Left renal pelvis (tissue), 4 donors: ENCODE measurements at regions not wholly inside any gene's neighbourhood (a gene's known extent, or its start where the extent isn't known, plus 50 kb on each side); places are given as distances from the start of the nearest gene placed in this dataset.
"Not testable (repeated sequence)": the region's sequence is repeated elsewhere in the genome, so short reads cannot be mapped to it uniquely, and the experiment has no call there.

Source experiments
- DNase-seq, 4 donors: peaks; one replicate each; pipeline ENCODE4 v3.0.0-alpha.2; 2013; ENCODE audit warnings: low read depth in 4 of 4, low spot score in 3 of 4

DNA sequence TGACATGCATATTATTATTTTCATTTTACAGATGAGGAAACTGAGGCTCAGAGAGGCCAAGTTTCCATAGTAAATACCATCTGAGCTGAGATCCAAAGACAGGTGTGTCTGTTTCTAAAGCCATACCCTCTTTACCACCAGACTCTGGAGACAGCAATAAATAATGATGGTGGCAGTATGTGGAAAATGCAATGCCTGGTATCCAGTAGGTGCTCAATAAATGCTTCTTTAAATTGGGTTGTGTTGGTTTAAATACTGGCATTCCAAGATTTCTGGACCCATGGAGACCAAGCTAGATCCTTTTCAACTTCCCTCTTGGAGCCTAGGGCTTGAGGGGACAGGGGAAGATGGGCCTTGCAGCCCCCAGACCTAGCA lies 221.3 kb upstream of the MSX2 start:
- DNase-seq, result no peak

DNA sequence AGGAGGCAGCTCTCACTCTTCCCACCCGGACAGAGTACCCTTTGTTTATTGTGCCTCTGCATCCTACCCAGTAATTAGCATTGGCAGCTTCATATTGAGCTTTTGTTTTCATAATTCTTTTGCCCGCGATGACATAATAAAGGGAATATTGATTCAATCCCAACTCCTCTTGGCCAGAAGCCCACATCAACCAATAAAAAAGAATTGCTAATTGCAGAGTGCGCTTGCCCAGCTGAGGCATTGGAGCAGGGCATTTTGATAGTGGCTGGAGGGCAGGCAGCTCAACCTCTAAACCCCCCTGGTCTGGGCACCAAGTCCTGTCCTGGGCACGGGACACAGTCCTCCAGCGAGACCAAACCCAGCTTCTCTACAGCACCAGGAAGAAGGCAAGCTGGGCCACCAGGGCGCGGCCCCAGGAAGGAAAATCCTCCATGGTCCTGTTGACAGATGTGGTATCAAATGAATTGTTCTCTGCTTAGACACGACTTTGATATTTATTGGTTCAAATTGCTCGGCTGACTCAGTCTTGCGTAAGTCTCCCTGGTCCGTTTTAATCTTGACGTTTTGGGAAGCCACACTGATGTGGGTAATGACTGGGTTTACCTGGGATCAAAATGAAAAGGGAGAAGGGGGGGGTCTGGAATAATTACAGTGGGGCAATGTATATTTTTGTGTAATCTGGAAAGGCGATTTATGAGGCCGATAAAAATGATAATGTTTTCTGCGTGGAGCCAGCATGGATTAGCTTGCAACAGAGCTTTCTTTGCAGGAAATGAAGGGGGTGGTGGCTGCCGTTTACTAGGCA lies 220.7 kb upstream of the MSX2 start:
- DNase-seq, result no peak

DNA sequence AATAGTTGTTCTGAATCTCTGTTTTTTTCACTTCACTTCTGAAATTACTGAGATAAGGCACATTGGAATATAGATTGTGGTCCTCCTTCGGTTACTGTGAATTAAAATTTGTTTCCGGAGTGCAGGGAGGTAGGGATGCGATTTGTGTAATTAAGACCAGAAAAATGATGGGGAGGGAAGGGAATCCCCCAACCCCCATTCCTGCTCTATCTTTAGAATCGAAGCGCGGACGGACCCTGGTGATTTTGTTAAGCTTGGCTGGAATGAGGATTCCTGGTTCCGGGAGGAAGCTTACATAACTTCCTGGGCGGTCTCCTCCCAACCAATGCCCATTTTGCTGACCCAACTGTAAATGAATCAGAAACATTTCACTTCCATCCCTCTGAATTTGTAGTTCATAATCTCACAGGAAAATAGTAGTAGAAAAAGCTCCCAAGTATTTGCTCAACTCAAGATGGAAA lies 220.1 kb upstream of the MSX2 start:
- no peak for DNase-seq

DNA sequence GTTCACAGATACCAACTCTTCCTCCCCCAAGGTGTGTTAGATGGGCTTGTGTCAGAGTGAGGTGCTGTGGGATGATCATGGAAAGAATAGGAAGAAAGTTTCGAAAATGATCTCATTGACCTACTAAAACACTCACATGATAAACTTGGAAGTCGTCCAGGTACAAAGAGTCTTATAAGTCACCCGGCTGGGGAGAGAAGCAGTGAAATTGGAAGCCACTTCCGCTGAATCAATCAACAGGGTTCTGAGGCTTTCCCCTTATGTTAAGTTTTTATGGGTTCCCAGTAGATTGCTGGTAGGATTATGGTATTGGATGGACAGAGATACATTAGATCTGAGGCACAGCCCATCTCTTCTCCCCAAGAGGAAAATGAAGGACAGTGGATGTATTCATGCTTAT lies 218.8 kb upstream of the MSX2 start:
- DNase-seq, result no peak

DNA sequence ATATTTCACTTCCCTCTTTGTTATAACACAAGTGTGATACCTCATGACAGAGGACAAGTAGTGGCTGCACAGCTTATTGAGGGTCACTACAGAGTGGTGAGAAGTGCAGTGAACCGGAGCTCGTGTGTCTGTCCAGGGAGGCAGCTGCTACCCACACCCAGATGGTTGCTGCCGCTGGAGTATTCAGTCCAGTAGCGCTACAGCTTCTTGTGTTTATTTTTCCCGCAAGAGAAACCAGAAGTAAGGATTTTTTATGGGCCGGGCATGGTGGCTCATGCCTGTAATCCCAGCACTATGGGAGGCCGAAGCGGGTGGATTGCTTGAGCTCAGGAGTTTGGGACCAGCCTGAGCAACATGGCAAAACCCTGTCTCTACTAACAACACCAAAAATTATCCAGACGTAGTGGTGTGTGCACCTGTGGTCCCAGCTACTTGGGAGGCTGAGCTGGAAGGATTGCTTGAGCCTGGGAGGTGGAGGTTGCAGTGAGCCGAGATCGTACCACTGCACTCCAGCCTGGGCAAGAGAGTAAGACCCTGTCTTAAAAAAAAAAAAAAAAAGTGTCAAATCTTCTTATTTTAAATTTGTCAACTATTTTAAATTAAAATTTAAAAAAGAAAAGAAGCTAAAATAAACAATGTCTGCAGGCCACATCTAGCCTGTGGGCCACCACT lies 213.5 kb upstream of the MSX2 start:
- DNase-seq, result not testable (repeated sequence)

DNA sequence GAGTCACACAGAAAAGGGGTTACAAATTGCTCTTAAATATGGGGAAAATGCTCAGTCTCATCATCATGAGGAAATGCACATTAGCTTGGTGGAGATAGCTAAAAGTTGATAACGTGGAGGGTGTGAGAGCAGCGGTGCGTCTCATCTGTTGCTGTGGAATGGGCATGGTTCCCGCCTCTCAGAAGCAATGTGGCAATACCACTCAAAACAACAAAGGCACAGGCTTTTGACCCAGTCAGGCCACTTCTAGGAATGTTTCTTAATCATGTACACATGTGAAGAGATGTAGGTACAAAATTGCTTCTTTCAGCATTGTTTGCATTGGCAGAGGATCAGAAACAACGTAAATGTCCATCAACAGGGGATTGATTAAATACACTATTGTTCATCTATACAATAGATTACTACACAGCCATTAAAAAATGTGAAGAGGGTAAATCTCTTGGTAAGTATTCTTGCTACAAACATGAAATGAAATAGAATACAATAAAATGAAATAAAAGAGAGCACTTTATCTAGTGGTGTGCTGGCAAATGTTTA lies 212.6 kb upstream of the MSX2 start:
- DNase-seq, result no peak

DNA sequence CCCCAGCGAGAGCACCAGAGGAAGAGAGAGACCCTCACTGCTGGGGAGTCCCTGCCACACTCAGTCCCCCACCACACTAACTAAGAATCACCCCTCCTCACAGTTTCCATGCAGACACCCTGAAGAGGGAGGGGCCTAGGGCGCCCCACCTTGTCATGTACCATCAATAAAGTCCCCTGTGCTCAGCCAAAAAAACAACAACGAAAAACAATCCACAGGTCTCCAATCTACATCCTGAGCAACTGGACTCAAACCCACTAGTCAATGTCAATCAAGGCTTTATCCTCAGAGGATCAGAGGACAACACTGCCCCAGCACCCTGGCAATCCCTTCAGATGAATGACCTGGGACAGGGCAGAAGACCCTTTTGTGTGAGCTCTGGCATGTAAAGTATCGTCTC lies 210.1 kb upstream of the MSX2 start:
- no peak for DNase-seq

DNA sequence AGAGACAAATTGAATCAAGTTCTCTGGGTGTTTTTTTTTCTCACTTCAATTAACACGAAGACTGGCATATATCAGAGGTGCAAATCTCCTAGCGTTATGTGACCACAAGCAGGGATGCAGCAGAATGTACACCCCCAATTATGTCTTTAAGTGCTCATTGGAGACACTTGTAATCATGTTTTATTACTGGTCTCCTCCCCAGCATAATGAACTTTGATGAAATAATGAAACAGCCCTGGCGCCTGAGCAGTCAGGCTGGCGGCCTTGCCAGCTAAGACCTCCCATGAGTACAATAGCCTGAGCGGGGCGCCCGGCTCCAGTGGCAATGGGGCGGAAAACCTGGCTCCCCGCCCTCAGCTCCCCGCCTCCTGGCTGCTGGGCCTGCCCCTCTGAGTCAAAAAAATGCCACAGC lies 209.4 kb upstream of the MSX2 start:
- DNase-seq, result no peak

DNA sequence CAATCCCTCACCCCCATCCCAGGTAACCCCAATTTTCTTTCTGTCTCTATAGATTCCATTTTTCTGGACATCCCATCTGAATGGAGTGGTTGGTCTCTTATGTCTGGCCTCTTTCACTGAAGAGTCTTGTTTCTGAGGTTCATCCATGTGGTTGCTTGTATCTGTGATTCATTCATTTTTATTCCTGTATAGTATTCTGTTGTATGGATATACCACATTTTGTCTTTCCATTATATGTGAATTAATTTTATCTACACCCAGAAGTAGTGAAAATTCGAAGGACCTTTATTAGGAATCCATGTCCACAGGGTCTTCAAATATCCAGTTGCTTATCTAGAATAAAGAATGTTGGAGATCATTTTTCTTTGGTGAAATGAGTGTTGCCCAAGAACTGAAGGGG lies 207.6 kb upstream of the MSX2 start:
- no peak for DNase-seq

DNA sequence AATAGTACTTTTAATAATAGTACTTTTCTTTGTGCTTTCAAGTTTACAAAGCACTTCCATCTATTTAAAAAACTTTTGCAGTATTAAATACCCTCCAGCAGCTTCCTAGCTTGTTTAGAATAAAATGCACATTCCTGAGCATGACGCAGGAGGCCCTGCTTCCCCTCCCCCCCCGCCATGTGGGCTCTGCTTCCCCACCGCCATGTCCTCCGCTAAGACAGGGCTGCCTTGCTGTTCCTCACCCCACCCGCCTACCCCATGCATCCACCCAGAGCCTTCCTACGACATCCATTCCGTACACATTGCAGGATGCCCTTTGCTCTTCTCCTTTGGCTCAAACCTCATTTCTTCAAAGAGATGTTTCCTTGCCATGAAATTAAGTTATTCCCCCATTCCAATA lies 205.9 kb upstream of the MSX2 start:
- DNase-seq, result no peak

DNA sequence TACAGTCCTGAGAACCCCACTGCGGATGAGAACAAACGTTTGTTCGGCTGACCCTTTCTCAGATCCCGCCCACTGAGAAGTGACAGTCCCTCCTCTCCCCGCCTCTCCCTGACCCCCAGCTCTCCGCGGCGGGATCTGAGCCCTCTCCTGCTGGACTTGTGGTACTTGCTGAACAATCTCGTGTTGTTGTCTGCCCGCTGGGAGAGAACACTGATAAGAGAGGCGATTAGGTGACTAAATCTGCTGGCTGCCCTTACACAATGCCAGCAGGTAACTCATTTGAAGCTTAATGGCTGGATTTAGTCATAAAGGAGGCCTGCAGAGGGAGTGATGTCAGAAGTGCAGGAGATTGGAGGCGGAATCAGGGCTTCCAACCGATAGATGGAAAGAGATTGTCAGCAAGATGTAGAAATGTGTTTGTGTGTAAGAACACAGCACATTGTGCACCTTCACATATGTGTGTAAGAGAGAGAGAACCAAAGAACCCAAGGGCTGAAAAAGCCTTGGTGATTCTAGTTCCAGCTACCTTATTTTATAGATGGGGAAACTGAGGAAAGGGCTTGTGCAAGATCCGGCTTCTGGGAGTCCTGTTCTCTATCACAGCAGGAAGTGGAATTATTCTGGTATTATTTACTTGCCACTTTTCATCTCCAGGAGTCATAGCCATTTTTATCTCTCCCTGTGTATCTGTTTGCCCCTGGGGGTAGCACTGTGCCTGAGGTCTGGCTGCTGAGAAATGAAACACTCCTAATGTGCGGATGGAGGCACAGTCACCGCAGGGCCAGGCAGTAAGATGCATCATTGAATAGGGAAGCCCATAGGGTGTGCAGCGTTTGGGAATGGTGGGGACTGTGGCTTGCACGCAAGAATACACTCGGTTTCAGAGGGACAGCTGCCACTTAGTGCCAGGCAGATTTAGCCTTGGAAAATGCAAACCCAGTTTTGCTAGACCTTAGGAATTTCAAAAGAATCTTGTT lies 203.7 kb upstream of the MSX2 start:
- no peak for DNase-seq

DNA sequence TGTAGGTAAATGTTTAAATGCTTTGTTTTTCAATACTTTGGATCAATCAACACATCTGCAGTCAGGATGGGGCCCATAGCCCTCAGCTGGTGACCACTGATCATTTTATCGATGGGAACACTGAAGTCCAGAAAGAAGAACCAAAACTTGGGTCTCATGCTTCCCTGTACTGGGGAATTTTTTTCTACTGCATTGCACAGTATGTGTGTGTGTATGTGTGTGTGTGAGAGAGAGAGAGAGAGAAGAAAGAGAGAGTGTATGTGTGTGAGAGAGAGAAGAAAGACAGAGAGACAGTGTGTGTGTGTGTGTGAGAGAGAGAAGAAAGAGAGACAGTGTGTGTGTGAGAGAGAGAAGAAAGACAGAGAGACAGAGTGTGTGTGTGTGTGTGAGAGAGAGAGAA lies 202.9 kb upstream of the MSX2 start:
- DNase-seq, result no peak

DNA sequence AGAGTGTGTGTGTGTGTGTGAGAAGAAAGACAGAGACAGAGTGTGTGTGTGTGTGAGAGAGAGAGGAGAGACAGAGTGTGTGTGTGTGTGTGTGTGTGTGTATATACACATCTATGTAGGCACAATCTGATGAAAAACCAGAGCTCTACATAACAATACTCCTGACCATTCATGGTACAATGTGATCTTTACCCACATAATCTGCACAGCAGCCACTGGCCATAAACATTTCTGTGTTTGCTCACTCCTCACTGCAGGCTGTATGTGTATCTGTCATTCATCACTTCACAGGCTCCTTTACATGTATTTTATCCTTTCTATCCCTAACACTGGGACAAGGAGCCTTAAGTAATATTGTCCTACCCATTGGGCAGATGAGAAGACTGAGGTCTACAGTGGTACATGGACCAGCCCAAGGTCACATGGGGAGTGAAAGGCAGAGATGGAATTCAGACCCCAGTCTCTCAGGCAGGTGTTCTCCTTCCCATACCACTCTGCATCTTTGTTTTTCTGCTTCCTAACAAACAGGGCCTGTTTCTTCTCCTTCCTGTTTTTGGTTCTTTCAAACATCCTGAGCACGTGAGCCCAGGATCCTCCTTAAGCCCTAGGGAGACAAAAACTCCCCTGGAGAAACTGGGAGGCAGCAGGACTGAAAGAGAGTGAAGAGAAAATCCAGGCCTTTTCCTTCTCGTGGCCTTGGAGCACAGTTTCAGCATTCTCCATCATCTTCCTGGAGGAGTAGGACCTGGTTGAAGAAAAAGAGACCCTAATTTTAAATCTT lies 201.7 kb upstream of the MSX2 start:
- no peak for DNase-seq

DNA sequence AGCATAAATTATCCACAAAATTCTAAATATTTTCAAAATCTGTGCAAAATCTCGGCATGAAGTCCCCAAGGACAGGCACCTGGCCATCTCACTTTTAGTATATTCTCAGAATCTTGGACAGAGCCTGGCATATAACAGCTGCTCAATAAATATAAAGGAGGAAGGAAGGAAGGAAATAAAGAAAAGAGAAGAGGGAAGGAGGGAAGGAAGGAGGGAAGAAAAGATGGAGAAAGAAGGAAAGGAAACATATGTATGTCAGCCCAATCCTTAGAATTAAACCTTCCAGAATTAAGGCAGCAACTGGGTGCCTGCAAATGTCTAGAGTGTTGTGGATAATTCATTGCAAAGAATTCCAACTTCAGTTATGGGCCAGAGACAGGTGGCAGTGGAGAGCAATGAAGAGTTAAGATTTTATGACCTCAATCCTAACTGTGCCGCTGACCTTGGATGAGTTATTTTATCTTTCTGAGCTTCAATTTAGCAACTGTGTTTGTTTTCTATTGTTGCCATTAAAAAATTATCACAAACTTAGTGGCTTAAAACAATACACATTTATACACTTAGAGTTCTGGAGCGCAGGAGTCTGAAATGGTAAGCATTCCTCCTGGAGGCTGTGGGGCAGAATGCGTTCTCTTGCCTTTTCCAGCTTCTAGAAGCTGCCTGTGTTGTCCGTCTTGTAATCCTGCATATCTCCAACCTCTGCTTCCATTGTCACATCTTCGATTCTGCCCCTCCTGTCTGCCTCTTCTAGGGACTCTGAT lies 200.9 kb upstream of the MSX2 start:
- DNase-seq, result no peak

DNA sequence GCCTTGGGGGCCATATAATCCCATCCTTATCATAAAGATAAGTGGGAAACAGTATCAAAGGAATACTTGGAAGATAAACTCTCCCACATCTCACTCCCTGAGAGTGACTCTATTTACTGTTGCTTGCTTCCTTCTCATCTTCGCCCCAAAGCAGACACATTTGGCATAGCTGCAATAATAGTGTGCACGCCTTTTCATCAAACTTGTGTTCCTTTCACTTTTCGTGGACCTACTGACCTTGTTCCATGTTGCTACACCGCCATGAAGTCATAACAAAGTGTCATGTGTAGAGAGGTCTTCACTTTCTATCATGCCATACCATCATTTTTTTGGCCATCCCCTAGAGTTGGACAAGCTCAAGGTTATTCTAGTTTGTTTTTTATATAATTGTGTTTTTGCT lies 200.0 kb upstream of the MSX2 start:
- DNase-seq, result no peak

DNA sequence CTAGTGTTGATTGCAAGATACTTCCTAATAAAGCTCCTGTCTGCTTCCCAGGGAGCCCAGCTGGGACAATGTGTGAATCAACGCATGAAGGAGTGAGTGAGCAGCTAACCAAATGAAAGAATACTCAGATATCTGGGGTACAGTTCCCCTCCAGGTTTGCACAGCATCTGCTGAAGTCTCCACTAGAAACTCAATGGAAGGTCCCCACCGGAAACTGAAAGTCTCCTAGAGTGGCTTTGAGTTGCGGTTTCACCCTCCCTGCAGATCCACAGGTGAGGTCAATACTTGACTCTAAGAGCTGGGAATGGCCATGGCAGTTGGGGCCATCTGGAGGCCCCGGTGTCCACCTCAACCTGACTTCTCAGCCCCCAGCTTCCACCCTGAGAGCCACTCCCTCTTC lies 198.2 kb upstream of the MSX2 start:
- no peak for DNase-seq

DNA sequence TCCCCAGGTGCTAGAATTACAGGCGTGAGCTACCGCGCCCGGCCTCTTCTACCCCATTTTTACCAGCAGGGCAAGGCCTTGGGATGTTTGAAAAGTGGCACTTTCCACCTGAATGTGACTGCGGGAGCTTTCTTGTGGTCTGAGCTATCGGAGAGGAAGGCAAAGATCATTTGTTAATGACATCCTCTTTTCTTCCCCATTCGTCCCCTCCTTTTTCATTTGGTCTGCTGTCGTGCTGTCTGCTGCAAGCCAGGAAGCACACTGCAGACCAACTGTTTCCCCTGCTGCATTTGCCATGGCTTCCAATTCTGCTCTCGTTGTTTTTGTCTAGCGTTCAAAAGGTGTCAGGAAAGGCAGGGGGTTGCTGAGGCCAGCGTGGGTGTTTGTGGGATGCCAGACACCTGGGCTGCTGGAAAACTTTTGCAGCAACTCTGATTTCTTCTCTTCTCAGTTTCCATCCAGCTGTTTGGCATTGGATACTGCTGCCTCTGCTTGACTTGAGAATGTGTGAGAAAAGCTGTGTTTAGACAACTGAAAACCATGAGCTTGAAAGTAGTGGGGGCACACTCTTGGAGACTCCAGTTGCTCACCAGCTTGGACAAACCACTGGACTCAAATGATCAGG lies 196.4 kb upstream of the MSX2 start:
- no peak for DNase-seq

DNA sequence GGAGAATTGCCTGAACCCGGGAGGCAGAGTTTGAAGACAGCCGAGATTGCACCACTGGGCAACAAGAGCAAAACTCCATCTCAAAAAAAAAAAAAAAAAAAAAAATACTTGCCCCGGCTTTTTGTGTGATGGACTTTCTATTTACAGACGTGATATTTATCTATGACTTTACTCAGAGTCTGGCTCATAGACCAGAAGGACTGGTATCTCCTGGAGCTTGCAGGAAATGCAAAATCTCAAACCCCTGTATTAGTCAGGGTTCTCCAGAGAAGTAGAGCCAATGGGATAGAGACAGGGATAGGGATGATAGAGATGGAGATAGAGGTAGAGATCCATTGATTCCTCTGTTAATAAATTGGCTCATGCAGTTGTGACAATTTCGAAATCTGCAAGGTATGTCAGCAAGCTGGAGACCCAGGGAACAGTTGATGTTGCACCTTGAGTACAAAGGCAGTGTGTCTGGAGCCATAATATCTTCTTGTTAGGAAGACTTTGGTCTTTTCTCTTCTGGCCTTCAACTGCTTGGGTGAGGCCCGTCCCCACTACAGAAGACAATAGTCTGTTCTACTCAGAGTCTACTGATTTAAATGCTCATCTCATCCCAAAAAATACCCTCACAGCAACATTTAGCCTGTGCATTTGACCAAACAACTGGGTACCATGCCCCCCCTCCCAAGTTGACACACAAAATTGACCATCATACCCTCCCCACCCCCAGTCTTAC lies 195.4 kb upstream of the MSX2 start:
- DNase-seq, result no peak
